OCI-LY7 (cell line): ENCODE measurements at regions not wholly inside any gene's neighbourhood (a gene's known extent, or its start where the extent isn't known, plus 50 kb on each side); places are given as distances from the start of the nearest gene placed in this dataset.

ENCODE experiments used
- BruUV-seq: library from RNA; stranded (reverse); fragments of 400-500 nt; replicated peaks from 2 replicates; lab custom pipeline; 2021; lab: Mats Ljungman, UMichigan
- CTCF ChIA-PET: fragments of 300-600 bp; sonication (Branson Sonifier 250); formaldehyde crosslinking; loops from one replicate; lab custom pipeline; 2022; ENCODE audit warnings: antibody characterized with exemption; ENCODE audit not compliant: unreplicated experiment; lab: Charles Lee
- POLR2A ChIA-PET: fragments of 300-600 bp; sonication (Branson Sonifier 250); formaldehyde crosslinking; loops from one replicate; lab custom pipeline; 2022; ENCODE audit warnings: antibody characterized with exemption; lab: Charles Lee
- DNase-seq: peaks from one replicate; pipeline ENCODE4 v3.0.0-alpha.2; 2015; ENCODE audit warnings: low spot score
- H2AFZ ChIP-seq: fragments of 200-600 bp; sonication (generic), shearing (Covaris generic); 2 replicates; pipeline ENCODE4 v1.6.1; 2014; ENCODE audit warnings: mild to moderate bottlenecking, antibody characterized with exemption, low read length, moderate library complexity
- H3K27ac ChIP-seq: fragments of 200-600 bp; sonication (generic); 2 replicates; pipeline ENCODE4 v1.5.1; 2014; ENCODE audit warnings: mixed run types, low read depth, mild to moderate bottlenecking, moderate library complexity, low read length, inconsistent platforms; ENCODE audit not compliant: poor library complexity, severe bottlenecking
- H3K36me3 ChIP-seq: fragments of 200-600 bp; sonication (generic); 2 replicates; pipeline ENCODE4 v1.6.1; 2014; ENCODE audit warnings: mild to moderate bottlenecking, antibody characterized with exemption, low read length, moderate library complexity, mixed read lengths; ENCODE audit not compliant: insufficient read depth
- H3K4me1 ChIP-seq: fragments of 200-600 bp; sonication (generic); 2 replicates; pipeline ENCODE4 v1.5.1; 2014; ENCODE audit warnings: mild to moderate bottlenecking, low read length; ENCODE audit not compliant: insufficient read depth, poor library complexity, severe bottlenecking
- H3K4me2 ChIP-seq: fragments of 200-600 bp; sonication (generic); 2 replicates; pipeline ENCODE4 v1.6.1; 2014; ENCODE audit warnings: mild to moderate bottlenecking, low read length
- H3K4me3 ChIP-seq: fragments of 200-600 bp; sonication (generic); 2 replicates; pipeline ENCODE4 v1.5.1; 2014; ENCODE audit warnings: mild to moderate bottlenecking, low read depth, low read length; ENCODE audit not compliant: poor library complexity, severe bottlenecking
- H3K79me2 ChIP-seq: fragments of 200-600 bp; sonication (generic); 2 replicates; pipeline ENCODE4 v1.6.1; 2016; ENCODE audit warnings: low read depth, mild to moderate bottlenecking, low read length, moderate library complexity, mixed read lengths; ENCODE audit not compliant: insufficient read depth
- H3K9me2 ChIP-seq: fragments of 200-600 bp; sonication (generic); 2 replicates; pipeline ENCODE4 v1.6.1; 2016; ENCODE audit warnings: mild to moderate bottlenecking, low read length, mixed read lengths; ENCODE audit not compliant: insufficient read depth
- H3K9me3 ChIP-seq: fragments of 200-600 bp; sonication (generic); 2 replicates; pipeline ENCODE4 v1.6.1; 2014; ENCODE audit warnings: mild to moderate bottlenecking, mixed run types, low read length, mixed read lengths
- H4K20me1 ChIP-seq: fragments of 200-600 bp; sonication (generic); 2 replicates; pipeline ENCODE4 v1.6.1; 2014; ENCODE audit warnings: mild to moderate bottlenecking, antibody characterized with exemption, low read length, moderate library complexity, mixed read lengths; ENCODE audit not compliant: insufficient read depth
- EZH2phosphoT487 ChIP-seq: fragments of 200-600 bp; sonication (generic); IDR thresholded peaks from 2 replicates; pipeline ENCODE4 v1.6.1; 2018; ENCODE audit warnings: low read depth, borderline replicate concordance, mild to moderate bottlenecking, mixed run types, antibody characterized with exemption, low read length, moderate library complexity, mixed read lengths
- intact Hi-C: fragments of 100-400 bp; cut with micrococcal nuclease; formaldehyde crosslinking; loops from one replicate; pipeline ENCODE4 v1.10.0; 2022; ENCODE audit not compliant: unreplicated experiment
- TF ChIP-seq, protein P1 (sequence below): fragments of 200-600 bp; sonication (generic); conservative IDR thresholded peaks from 2 replicates; pipeline ENCODE4 v1.5.1; 2014; ENCODE audit warnings: mild to moderate bottlenecking, antibody characterized with exemption, low read length, moderate library complexity, mixed read lengths

DNA sequence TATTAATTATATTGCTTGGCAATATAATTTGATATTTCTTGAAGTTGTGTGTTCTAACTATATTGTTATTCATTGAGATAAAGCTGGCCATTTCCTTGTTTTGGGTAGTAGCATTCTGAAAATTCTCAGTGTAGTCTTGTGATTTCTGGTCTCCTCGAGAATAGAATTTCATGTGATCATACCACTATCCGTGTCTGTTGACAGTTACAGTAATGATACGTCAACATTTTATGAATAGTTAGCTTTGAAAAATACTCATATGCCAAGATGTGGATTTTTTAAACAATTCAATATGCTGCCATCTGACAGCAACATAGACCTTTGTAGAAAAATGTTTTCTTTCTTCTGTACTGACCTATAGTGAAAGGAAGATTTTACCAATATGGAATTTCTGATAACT is 723.7 kb upstream of the SLC35B3 start:
- H3K4me3 ChIP-seq: no peak overlapping the region
- TF ChIP-seq, protein P1, sequence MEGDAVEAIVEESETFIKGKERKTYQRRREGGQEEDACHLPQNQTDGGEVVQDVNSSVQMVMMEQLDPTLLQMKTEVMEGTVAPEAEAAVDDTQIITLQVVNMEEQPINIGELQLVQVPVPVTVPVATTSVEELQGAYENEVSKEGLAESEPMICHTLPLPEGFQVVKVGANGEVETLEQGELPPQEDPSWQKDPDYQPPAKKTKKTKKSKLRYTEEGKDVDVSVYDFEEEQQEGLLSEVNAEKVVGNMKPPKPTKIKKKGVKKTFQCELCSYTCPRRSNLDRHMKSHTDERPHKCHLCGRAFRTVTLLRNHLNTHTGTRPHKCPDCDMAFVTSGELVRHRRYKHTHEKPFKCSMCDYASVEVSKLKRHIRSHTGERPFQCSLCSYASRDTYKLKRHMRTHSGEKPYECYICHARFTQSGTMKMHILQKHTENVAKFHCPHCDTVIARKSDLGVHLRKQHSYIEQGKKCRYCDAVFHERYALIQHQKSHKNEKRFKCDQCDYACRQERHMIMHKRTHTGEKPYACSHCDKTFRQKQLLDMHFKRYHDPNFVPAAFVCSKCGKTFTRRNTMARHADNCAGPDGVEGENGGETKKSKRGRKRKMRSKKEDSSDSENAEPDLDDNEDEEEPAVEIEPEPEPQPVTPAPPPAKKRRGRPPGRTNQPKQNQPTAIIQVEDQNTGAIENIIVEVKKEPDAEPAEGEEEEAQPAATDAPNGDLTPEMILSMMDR: no peak
- no peak for TF ChIP-seq EZH2phosphoT487

DNA sequence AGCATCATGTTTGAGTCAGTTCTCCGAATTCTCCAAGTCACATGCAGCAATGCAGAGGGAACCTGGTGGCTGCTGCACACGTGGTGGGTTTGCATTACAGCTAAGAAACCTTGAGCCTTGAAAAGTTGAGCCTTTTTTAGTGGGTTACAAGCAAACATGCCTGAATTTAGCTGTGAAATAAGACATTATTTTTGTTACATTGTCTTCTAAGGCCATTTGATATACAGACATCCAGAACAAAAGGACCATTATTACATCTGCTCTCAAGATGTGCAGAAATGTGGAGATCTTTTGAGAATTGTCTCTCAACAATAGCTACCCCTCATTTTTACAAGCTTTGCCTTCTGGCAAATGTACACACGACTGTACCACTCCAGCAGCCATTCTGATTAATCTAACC is 720.5 kb upstream of the SLC35B3 start:
- Histone ChIP-seq H3K4me3 (no peak overlapping the region), H3K9me2 (no peaks in the 10 kb centered on the region), H3K27ac (no peak overlapping the region), H3K79me2 (no peaks in the 10 kb centered on the region), H3K36me3 (no peaks in the 10 kb centered on the region), H3K4me2 (no peak overlapping the region), H2AFZ (no peak overlapping the region), H3K9me3 (no peaks in the 10 kb centered on the region), H3K4me1 (no peaks in the 10 kb centered on the region), H4K20me1 (no peaks in the 10 kb centered on the region)
- DNase-seq: no peak
- ChIA-PET POLR2A (no interaction called here), CTCF (no interaction called here)
- TF ChIP-seq, protein P1: no peak
- no peak for TF ChIP-seq EZH2phosphoT487
- no TSS peak for BruUV-seq
- intact Hi-C loops: no loop called here

More for the DNA sequence above, 723.7 kb upstream of the SLC35B3 start:
- Histone ChIP-seq H3K4me1 (no peaks in the 10 kb centered on the region), H3K79me2 (no peaks in the 10 kb centered on the region), H4K20me1 (no peaks in the 10 kb centered on the region), H3K27ac (no peak overlapping the region), H2AFZ (no peak overlapping the region), H3K9me3 (no peaks in the 10 kb centered on the region), H3K36me3 (no peaks in the 10 kb centered on the region), H3K9me2 (no peaks in the 10 kb centered on the region), H3K4me2 (no peak overlapping the region)
- BruUV-seq: no TSS peak
- intact Hi-C loops: no loop called here
- CTCF ChIA-PET: no interaction called here
- POLR2A ChIA-PET: interaction anchor here (0.7 kb wide), 1 partner anchor 11 kb away, joined by 3 read pairs; no protein-coding TSS in a partner anchor
- no peak for DNase-seq

DNA sequence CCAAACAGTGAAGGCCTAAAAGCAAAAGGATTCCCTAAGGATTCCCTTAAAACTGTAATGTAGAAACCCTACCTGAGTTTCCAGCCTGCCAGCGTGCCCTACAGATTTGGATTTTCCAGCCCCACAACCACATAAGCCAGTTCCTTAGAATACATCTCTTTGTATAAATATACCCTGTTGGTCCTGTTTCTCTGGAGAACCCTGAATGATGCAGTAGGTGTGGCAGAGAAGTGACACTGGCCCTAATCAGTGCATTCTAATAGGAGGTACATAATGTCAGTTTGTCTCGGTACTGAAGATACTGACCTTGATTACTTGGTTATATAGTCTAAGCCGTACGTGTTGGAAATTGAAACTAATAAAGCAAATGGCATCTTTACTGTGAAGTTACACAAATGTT is 707.8 kb upstream of the SLC35B3 start:
- H3K9me3 ChIP-seq: no peaks in the 10 kb centered on the region
- H2AFZ ChIP-seq: no peak overlapping the region
- no peak for DNase-seq
- H4K20me1 ChIP-seq: no peaks in the 10 kb centered on the region
- no peak overlapping the region for H3K4me3 ChIP-seq
- no TSS peak for BruUV-seq
- no peaks in the 10 kb centered on the region for H3K9me2 ChIP-seq
- CTCF ChIA-PET: no interaction called here
- TF ChIP-seq EZH2phosphoT487: no peak
- TF ChIP-seq, protein P1: no peak
- H3K27ac ChIP-seq: no peak overlapping the region
- H3K79me2 ChIP-seq: no peaks in the 10 kb centered on the region
- POLR2A ChIA-PET: interaction anchor here (0.9 kb wide), 1 partner anchor 41 kb away, joined by 3 read pairs; no protein-coding TSS in a partner anchor
- H3K4me1 ChIP-seq: no peaks in the 10 kb centered on the region
- intact Hi-C loops: no loop called here
- H3K36me3 ChIP-seq: no peaks in the 10 kb centered on the region
- H3K4me2 ChIP-seq: no peak overlapping the region
